Lower leg skin (tissue), 3 donors: ENCODE measurements at regions not wholly inside any gene's neighbourhood (a gene's known extent, or its start where the extent isn't known, plus 50 kb on each side); places are given as distances from the start of the nearest gene placed in this dataset.

Experiments used
- CTCF ChIP-seq, 3 donors: fragments of 450-650 bp; IDR thresholded peaks; one replicate each; pipeline ENCODE4 v1.5.1; 2016; ENCODE audit warnings: antibody characterized with exemption in 3 of 3, mild to moderate bottlenecking in 3 of 3, moderate library complexity in 2 of 3
- POLR2A ChIP-seq, 2 donors: fragments of 450-650 bp; IDR thresholded peaks; one replicate each; pipeline ENCODE4 v1.6.1; 2016 to 2017; ENCODE audit warnings: antibody characterized with exemption in 2 of 2, mild to moderate bottlenecking in 1 of 2, moderate library complexity in 1 of 2

DNA sequence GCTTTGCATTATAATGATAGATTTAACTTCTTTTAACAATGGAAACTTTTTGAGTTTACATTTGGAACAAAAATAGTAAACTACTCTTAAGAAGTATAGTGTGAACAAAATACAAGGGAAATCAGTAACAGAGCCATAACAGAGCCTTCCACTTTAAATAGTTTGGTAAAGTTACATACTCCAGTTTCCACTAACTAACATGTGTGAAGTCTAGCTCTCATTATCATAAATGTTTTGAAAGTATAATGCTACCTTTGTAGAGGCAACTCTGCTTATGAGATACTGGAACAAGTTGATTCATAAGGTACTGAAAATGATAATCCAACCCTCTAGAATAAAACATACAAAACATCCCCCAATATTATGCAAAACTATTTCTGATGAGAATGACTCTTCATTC, 1155.1 kb upstream of the ADGRL2 start:
- TF ChIP-seq CTCF (IDR thresholded peaks at IDR 0.05) (no peak), POLR2A (IDR thresholded peaks at IDR 0.05) (no peak)
